ENCODE measurements at regions not wholly inside any gene's neighbourhood (a gene's known extent, or its start where the extent isn't known, plus 50 kb on each side); places are given as distances from the start of the nearest gene placed in this dataset.
"Not testable (repeated sequence)": the region's sequence is repeated elsewhere in the genome, so short reads cannot be mapped to it uniquely, and the experiment has no call there.

GRCh38 chr15:81747482-81747881 is 298.3 kb downstream of the MEX3B start:
- no peak overlapping the region for H3K4me3 ChIP-seq (ENCODE audit: low read depth, low read length)

GRCh38 chr15:81747026-81747425 is 298.8 kb downstream of the MEX3B start:
- no peak overlapping the region for H3K4me3 ChIP-seq (ENCODE audit: low read depth, low read length)

GRCh38 chr15:81744364-81744763 is 301.5 kb downstream of the MEX3B start:
- no peak overlapping the region for H3K4me3 ChIP-seq (ENCODE audit: low read depth, low read length)

GRCh38 chr15:81740416-81740815 is 305.4 kb downstream of the MEX3B start:
- no peak overlapping the region for H3K4me3 ChIP-seq (ENCODE audit: low read depth, low read length)

GRCh38 chr15:81729340-81729739 is 316.5 kb downstream of the MEX3B start:
- no peak overlapping the region for H3K4me3 ChIP-seq (ENCODE audit: low read depth, low read length)

- H3K4me3 ChIP-seq (ENCODE audit: low read depth, low read length) = no peak overlapping the region
Measured at GRCh38 chr15:81728726-81729125, 317.1 kb downstream of the MEX3B start.

- no peak overlapping the region for H3K4me3 ChIP-seq (ENCODE audit: low read depth, low read length)
Measured at GRCh38 chr15:81725590-81725989, 320.2 kb downstream of the MEX3B start.

GRCh38 chr15:81724536-81724935 is 321.3 kb downstream of the MEX3B start:
- no peak overlapping the region for H3K4me3 ChIP-seq (ENCODE audit: low read depth, low read length)

- no peak overlapping the region for H3K4me3 ChIP-seq (ENCODE audit: low read depth, low read length)
Measured at GRCh38 chr15:81723701-81724100, 322.1 kb downstream of the MEX3B start.

GRCh38 chr15:81723113-81723651 is 322.6 kb downstream of the MEX3B start:
- H3K4me3 ChIP-seq (ENCODE audit: low read depth, low read length) = no peak overlapping the region

GRCh38 chr15:81716468-81716867 is 329.4 kb downstream of the MEX3B start:
- not testable (repeated sequence) for H3K4me3 ChIP-seq (ENCODE audit: low read depth, low read length)

- no peak overlapping the region for H3K4me3 ChIP-seq (ENCODE audit: low read depth, low read length)
Measured at GRCh38 chr15:81710328-81710727, 335.5 kb downstream of the MEX3B start.

GRCh38 chr15:81706816-81707346 is 332.9 kb upstream of the TMC3 start:
- H3K4me3 ChIP-seq (ENCODE audit: low read depth, low read length) = not testable (repeated sequence)

- H3K4me3 ChIP-seq (ENCODE audit: low read depth, low read length) = not testable (repeated sequence)
Measured at GRCh38 chr15:81705727-81706126, 331.7 kb upstream of the TMC3 start.

- no peak overlapping the region for H3K4me3 ChIP-seq (ENCODE audit: low read depth, low read length)
Measured at GRCh38 chr15:81686021-81686420, 312.0 kb upstream of the TMC3 start.

- no peak overlapping the region for H3K4me3 ChIP-seq (ENCODE audit: low read depth, low read length)
Measured at GRCh38 chr15:81685237-81685636, 311.2 kb upstream of the TMC3 start.

GRCh38 chr15:81680829-81681228 is 306.8 kb upstream of the TMC3 start:
- no peak overlapping the region for H3K4me3 ChIP-seq (ENCODE audit: low read depth, low read length)

GRCh38 chr15:81666839-81667238 is 292.8 kb upstream of the TMC3 start:
- H3K4me3 ChIP-seq (ENCODE audit: low read depth, low read length) = no peak overlapping the region

- no peak overlapping the region for H3K4me3 ChIP-seq (ENCODE audit: low read depth, low read length)
Measured at GRCh38 chr15:81660976-81661375, 287.0 kb upstream of the TMC3 start.

GRCh38 chr15:81653259-81653658 is 279.2 kb upstream of the TMC3 start:
- H3K4me3 ChIP-seq (ENCODE audit: low read depth, low read length) = no peak overlapping the region

GRCh38 chr15:81645470-81645869 is 271.5 kb upstream of the TMC3 start:
- no peak overlapping the region for H3K4me3 ChIP-seq (ENCODE audit: low read depth, low read length)

- H3K4me3 ChIP-seq (ENCODE audit: low read depth, low read length) = no peak overlapping the region
Measured at GRCh38 chr15:81643771-81644170, 269.8 kb upstream of the TMC3 start.

- H3K4me3 ChIP-seq (ENCODE audit: low read depth, low read length) = no peak overlapping the region
Measured at GRCh38 chr15:81642451-81642990, 268.5 kb upstream of the TMC3 start.

All from iPS-11a (cell line).